IMR-90 (cell line): ENCODE measurements at regions not wholly inside any gene's neighbourhood (a gene's known extent, or its start where the extent isn't known, plus 50 kb on each side); places are given as distances from the start of the nearest gene placed in this dataset.

Experiments used
- ATAC-seq: fragments of 200-7000 bp; cut with Tn5 transposase; 2 replicates; pipeline ENCODE4 v1.9.1; 2020; ENCODE audit warnings: low read depth, mild to moderate bottlenecking, moderate library complexity
- BruUV-seq: library from RNA; stranded (reverse); fragments of 400-500 nt; replicated peaks from 2 replicates; lab custom pipeline; 2021; lab: Mats Ljungman, UMichigan
- CTCF ChIA-PET: fragments of 300-600 bp; formaldehyde crosslinking; extraction: SDS; loops from one replicate; lab custom pipeline; 2021; ENCODE audit warnings: antibody characterized with exemption; lab: Yijun Ruan, JAX
- POLR2A ChIA-PET: fragments of 300-600 bp; sonication (Branson Sonifier 250); formaldehyde crosslinking; loops from one replicate; lab custom pipeline; 2022; ENCODE audit warnings: antibody characterized with exemption; ENCODE audit not compliant: unreplicated experiment; lab: Charles Lee
- DNase-seq: peaks from one replicate; pipeline ENCODE4 v3.0.0; 2013
- H2AFZ ChIP-seq: replicated peaks from 2 replicates; pipeline ENCODE3; 2013; ENCODE audit warnings: low read length, mild to moderate bottlenecking; ENCODE audit not compliant: poor library complexity
- H2AK5ac ChIP-seq: 2 replicates; pipeline ENCODE4 v1.6.1; 2013; ENCODE audit warnings: low read depth, low read length, inconsistent platforms
- H2AK9ac ChIP-seq: replicated peaks from 2 replicates; pipeline ENCODE3; 2013; ENCODE audit warnings: mild to moderate bottlenecking, low read depth, low read length, moderate library complexity; ENCODE audit not compliant: poor library complexity
- H2BK120ac ChIP-seq: 2 replicates; pipeline ENCODE4 v1.6.1; 2013; ENCODE audit warnings: low read depth, low read length, inconsistent platforms
- H2BK15ac ChIP-seq: 3 replicates; pipeline ENCODE4 v1.6.1; 2013; ENCODE audit warnings: low read depth, low read length, inconsistent platforms
- H2BK20ac ChIP-seq: 2 replicates; pipeline ENCODE4 v1.6.1; 2013; ENCODE audit warnings: low read depth, mild to moderate bottlenecking, inconsistent platforms, low read length, moderate library complexity
- H2BK5ac ChIP-seq: 2 replicates; pipeline ENCODE4 v1.6.1; 2013; ENCODE audit warnings: mild to moderate bottlenecking, low read depth, low read length, inconsistent platforms; ENCODE audit not compliant: poor library complexity, severe bottlenecking
- H3K14ac ChIP-seq: replicated peaks from 2 replicates; pipeline ENCODE4 v1.6.1; 2013; ENCODE audit warnings: low read depth, low read length, inconsistent platforms
- H3K18ac ChIP-seq: 2 replicates; pipeline ENCODE4 v1.6.1; 2013; ENCODE audit warnings: low read depth, low read length, control low read depth
- H3K23ac ChIP-seq: 2 replicates; pipeline ENCODE4 v1.6.1; 2013; ENCODE audit warnings: low read depth, low read length, inconsistent platforms
- H3K27ac ChIP-seq: 2 replicates; pipeline ENCODE4 v1.5.1; 2013; ENCODE audit warnings: mild to moderate bottlenecking, control low read depth, low read length; ENCODE audit not compliant: insufficient read depth
- H3K27me3 ChIP-seq: 2 replicates; pipeline ENCODE4 v1.6.1; 2013; ENCODE audit warnings: low read length; ENCODE audit not compliant: control insufficient read depth, insufficient read depth
- H3K36me3 ChIP-seq: 2 replicates; pipeline ENCODE4 v1.6.1; 2013; ENCODE audit warnings: low read length, mixed read lengths; ENCODE audit not compliant: control insufficient read depth, insufficient read depth
- H3K4ac ChIP-seq: 2 replicates; pipeline ENCODE4 v1.6.1; 2013; ENCODE audit warnings: low read depth, low read length, inconsistent platforms
- H3K4me1 ChIP-seq: 2 replicates; pipeline ENCODE4 v1.6.1; 2013; ENCODE audit warnings: low read length, mixed read lengths; ENCODE audit not compliant: control insufficient read depth, insufficient read depth
- H3K4me2 ChIP-seq: 2 replicates; pipeline ENCODE4 v1.6.1; 2013; ENCODE audit warnings: low read depth, mild to moderate bottlenecking, control low read depth, low read length, moderate library complexity
- H3K4me3 ChIP-seq: 2 replicates; pipeline ENCODE4 v1.5.1; 2013; ENCODE audit warnings: low read depth, mild to moderate bottlenecking, control low read depth, low read length, moderate library complexity; ENCODE audit not compliant: insufficient read depth
- H3K56ac ChIP-seq: 2 replicates; pipeline ENCODE4 v1.6.1; 2013; ENCODE audit warnings: low read length, inconsistent platforms; ENCODE audit not compliant: insufficient read depth; ENCODE audit errors: extremely low read depth
- H3K79me1 ChIP-seq, 2 experiments: 2 replicates each; pipeline ENCODE4 v1.6.1; 2013; ENCODE audit warnings: low read length in 2 of 2, inconsistent platforms in 1 of 2, low read depth in 1 of 2
- H3K9ac ChIP-seq: 2 replicates; pipeline ENCODE4 v1.6.1; 2013; ENCODE audit warnings: low read depth, low read length, control low read depth
- H3K9me1 ChIP-seq: 2 replicates; pipeline ENCODE4 v1.6.1; 2013; ENCODE audit warnings: low read length, inconsistent platforms; ENCODE audit not compliant: insufficient read depth
- H3K9me3 ChIP-seq: 2 replicates; pipeline ENCODE4 v1.6.1; 2013; ENCODE audit warnings: low read length; ENCODE audit not compliant: control insufficient read depth, insufficient read depth
- H4K20me1 ChIP-seq: 2 replicates; pipeline ENCODE4 v1.6.1; 2013; ENCODE audit warnings: low read length, inconsistent platforms; ENCODE audit not compliant: insufficient read depth
- H4K5ac ChIP-seq: 2 replicates; pipeline ENCODE4 v1.6.1; 2013; ENCODE audit warnings: mild to moderate bottlenecking, low read depth, low read length, control low read depth
- H4K8ac ChIP-seq, 2 experiments: 2 replicates each; pipeline ENCODE4 v1.6.1; 2013; ENCODE audit warnings: low read depth in 2 of 2, low read length in 2 of 2, control low read depth in 1 of 2, inconsistent platforms in 1 of 2
- H4K91ac ChIP-seq: 2 replicates; pipeline ENCODE4 v1.6.1; 2013; ENCODE audit warnings: low read depth, low read length, inconsistent platforms; ENCODE audit not compliant: insufficient read depth
- BHLHE40 ChIP-seq: fragments of 150-350 bp; IDR thresholded peaks from 2 replicates; pipeline ENCODE4 v1.6.1; 2016; ENCODE audit warnings: mild to moderate bottlenecking, low read depth, low read length
- CEBPB ChIP-seq: IDR thresholded peaks from 2 replicates; pipeline ENCODE4 v1.6.1; 2012; ENCODE audit warnings: low read depth, low read length, improper control_type of control experiment
- FOS ChIP-seq: fragments of 150-350 bp; IDR thresholded peaks from 2 replicates; pipeline ENCODE4 v1.6.1; 2016; ENCODE audit warnings: low read depth, low read length
- MAFK ChIP-seq: IDR thresholded peaks from 2 replicates; pipeline ENCODE4 v1.6.1; 2012; ENCODE audit warnings: low read depth, low read length, improper control_type of control experiment
- MXI1 ChIP-seq: IDR thresholded peaks from 2 replicates; pipeline ENCODE4 v1.6.1; 2012; ENCODE audit warnings: low read depth, mild to moderate bottlenecking, low read length, moderate library complexity, borderline replicate concordance
- NFE2L2 ChIP-seq: fragments of 150-350 bp; IDR thresholded peaks from 2 replicates; pipeline ENCODE4 v1.6.1; 2016; ENCODE audit warnings: low read depth, mild to moderate bottlenecking, low read length
- POLR2A ChIP-seq: IDR thresholded peaks from 2 replicates; pipeline ENCODE4 v1.6.1; 2012; ENCODE audit warnings: mild to moderate bottlenecking, low read depth, low read length
- RCOR1 ChIP-seq: IDR thresholded peaks from 2 replicates; pipeline ENCODE4 v1.6.1; 2012; ENCODE audit warnings: mild to moderate bottlenecking, low read length, improper control_type of control experiment; ENCODE audit not compliant: insufficient replicate concordance
- RFX5 ChIP-seq: IDR thresholded peaks from 2 replicates; pipeline ENCODE4 v1.8.0; 2012; ENCODE audit warnings: low read depth, mild to moderate bottlenecking, low read length, moderate library complexity
- WGBS, 2 experiments: methylation state at CpG; one replicate each; pipeline versions ENCODE4 v1.1.5 to v1.1.7; 2013; ENCODE audit warnings: missing lambda C conversion rate in 2 of 2; ENCODE audit not compliant: insufficient read length in 1 of 2; ENCODE audit errors: extremely low coverage in 2 of 2; 5-methylcytosine and 5-hydroxymethylcytosine counted together
- dilution Hi-C: fragments of 300-500 bp; cut with HindIII; formaldehyde crosslinking; loops from one replicate; pipeline ENCODE4 v1.14.3; 2018; ENCODE audit warnings: low sequenced_read_pairs; ENCODE audit not compliant: unreplicated experiment
- in situ Hi-C: fragments of 300-500 bp; cut with MboI; formaldehyde crosslinking; loops from 3 replicates; pipeline ENCODE4 v1.14.3; 2019; ENCODE audit warnings: low sequenced_read_pairs, inconsistent platforms, mixed read lengths
- intact Hi-C: fragments of 100-400 bp; cut with micrococcal nuclease; formaldehyde crosslinking; loops from 2 replicates; pipeline ENCODE4 v1.10.0; 2022
- TF ChIP-seq, protein P1 (sequence below): conservative IDR thresholded peaks from 2 replicates; pipeline ENCODE4 v1.5.1; 2012; ENCODE audit warnings: mild to moderate bottlenecking, low read depth, low read length, improper control_type of control experiment
- TF ChIP-seq, protein P2 (sequence below): fragments of 150-350 bp; IDR thresholded peaks from 2 replicates; pipeline ENCODE4 v1.6.1; 2016; ENCODE audit warnings: low read depth, mild to moderate bottlenecking, low read length, moderate library complexity, borderline replicate concordance

GRCh38 chr9:119047513-119048307, 321.5 kb downstream of the BRINP1 start:
- Histone ChIP-seq H3K9me3 (no peaks in the 10 kb centered on the region; the same call in 1 of the 2 replicates), H3K27me3 (no peaks in the 10 kb centered on the region), H2BK120ac (no peak overlapping the region), H2AFZ (no peak overlapping the region), H3K9me1 (no peaks in the 10 kb centered on the region), H4K91ac (no peak overlapping the region), H3K9ac (no peak overlapping the region), H2BK20ac (no peak overlapping the region), H2AK5ac (no peak overlapping the region), H3K36me3 (no peaks in the 10 kb centered on the region), H3K23ac (no peak overlapping the region), H4K20me1 (no peaks in the 10 kb centered on the region), H2BK15ac (no peak overlapping the region), H3K18ac (no peak overlapping the region), H4K5ac (no peak overlapping the region), H2AK9ac (no peak overlapping the region), H3K4ac (no peak overlapping the region), H4K8ac (no peak overlapping the region), H3K79me1 (no peaks in the 10 kb centered on the region), H3K56ac (no peak overlapping the region), H3K4me2 (no peak overlapping the region), H3K4me3 (no peak overlapping the region), H2BK5ac (no peak overlapping the region), H3K27ac (no peak overlapping the region), H3K4me1 (no peaks in the 10 kb centered on the region), H3K14ac (no peak overlapping the region)
- TF ChIP-seq BHLHE40 (no peak), RFX5 (no peak), NFE2L2 (no peak), POLR2A (no peak), MAFK (no peak), RCOR1 (no peak), MXI1 (no peak), FOS (no peak), CEBPB (no peak)
- TF ChIP-seq, protein P1, sequence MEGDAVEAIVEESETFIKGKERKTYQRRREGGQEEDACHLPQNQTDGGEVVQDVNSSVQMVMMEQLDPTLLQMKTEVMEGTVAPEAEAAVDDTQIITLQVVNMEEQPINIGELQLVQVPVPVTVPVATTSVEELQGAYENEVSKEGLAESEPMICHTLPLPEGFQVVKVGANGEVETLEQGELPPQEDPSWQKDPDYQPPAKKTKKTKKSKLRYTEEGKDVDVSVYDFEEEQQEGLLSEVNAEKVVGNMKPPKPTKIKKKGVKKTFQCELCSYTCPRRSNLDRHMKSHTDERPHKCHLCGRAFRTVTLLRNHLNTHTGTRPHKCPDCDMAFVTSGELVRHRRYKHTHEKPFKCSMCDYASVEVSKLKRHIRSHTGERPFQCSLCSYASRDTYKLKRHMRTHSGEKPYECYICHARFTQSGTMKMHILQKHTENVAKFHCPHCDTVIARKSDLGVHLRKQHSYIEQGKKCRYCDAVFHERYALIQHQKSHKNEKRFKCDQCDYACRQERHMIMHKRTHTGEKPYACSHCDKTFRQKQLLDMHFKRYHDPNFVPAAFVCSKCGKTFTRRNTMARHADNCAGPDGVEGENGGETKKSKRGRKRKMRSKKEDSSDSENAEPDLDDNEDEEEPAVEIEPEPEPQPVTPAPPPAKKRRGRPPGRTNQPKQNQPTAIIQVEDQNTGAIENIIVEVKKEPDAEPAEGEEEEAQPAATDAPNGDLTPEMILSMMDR = no peak
- TF ChIP-seq, protein P2, sequence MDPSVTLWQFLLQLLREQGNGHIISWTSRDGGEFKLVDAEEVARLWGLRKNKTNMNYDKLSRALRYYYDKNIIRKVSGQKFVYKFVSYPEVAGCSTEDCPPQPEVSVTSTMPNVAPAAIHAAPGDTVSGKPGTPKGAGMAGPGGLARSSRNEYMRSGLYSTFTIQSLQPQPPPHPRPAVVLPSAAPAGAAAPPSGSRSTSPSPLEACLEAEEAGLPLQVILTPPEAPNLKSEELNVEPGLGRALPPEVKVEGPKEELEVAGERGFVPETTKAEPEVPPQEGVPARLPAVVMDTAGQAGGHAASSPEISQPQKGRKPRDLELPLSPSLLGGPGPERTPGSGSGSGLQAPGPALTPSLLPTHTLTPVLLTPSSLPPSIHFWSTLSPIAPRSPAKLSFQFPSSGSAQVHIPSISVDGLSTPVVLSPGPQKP = no peak
- intact Hi-C loops (no loop called here), in situ Hi-C loops (no loop called here), dilution Hi-C loops (no loop called here)
- ChIA-PET CTCF (no interaction called here), POLR2A (no interaction called here)
- no peak for ATAC-seq
- no CpG with 5 or more reads among the region's 4 CpGs for whole genome bisulfite sequencing, 2 experiments
- DNase-seq = no peak
- BruUV-seq = no TSS peak
